Fibroblast of peridontal ligament (primary cell): ENCODE measurements at regions not wholly inside any gene's neighbourhood (a gene's known extent, or its start where the extent isn't known, plus 50 kb on each side); places are given as distances from the start of the nearest gene placed in this dataset.

Experiments
- DNase-seq: peaks from one replicate; pipeline ENCODE4 v3.0.0-alpha.2; 2010; ENCODE audit errors: extremely low read depth

DNA sequence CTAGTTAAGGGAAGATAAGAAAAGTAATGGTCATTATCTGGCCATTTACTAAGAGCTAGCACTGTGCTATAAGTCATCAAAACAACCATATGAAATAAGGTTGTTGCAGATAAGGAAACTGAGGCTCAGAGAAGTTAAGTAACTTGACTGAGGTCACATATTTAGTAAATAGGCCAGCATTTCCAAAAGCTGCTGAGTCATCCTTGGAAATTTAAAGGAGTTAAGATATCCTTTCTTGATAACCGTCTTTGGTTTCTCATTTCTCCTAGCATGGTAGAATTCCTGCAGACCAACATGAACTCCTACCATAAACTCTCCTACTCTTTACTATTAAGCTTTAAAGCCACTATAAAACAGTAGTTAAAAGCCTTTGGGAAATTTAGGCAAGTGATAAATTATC is 85.0 kb upstream of the PDZRN3 start:
- no peak for DNase-seq

DNA sequence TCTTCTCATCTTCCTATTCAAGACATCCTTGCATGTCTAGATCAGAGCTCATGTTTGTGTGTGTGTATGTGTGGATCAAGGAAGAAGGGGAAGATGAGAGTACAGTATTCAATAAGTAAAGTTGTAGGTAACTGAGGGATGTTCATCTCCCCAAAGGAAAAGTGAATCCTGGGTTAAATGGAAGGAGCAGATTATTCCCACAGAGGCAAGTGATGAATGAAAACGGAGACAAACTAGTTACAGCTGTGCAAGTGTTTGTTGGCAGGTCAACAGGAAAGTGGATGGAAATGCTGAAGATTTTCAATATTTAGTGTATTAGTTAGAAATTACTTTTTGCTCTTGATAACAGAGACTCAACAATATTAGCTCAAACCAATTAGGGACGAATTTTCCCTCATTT is 84.2 kb upstream of the PDZRN3 start:
- DNase-seq = peak; percentile 29

DNA sequence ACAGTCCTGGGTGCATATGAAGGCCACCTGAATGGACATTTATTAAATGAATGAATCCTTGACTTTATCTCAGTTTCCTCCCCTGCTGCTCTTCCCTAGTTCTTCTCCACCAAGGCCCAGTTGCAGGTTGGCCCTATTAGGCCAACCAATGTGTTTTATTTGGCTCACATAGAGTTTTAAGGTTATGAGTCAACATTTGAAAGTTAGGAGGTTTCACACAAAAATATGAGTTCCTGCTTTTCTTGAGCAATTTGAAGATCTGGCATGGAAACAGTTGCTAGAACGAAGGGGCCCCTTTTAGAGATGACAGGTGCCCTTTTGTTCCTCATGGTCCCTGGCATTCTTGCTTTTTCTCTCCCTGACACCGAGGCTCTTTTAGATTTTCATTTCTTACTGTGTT is 83.0 kb upstream of the PDZRN3 start:
- DNase-seq = peak; percentile 58

DNA sequence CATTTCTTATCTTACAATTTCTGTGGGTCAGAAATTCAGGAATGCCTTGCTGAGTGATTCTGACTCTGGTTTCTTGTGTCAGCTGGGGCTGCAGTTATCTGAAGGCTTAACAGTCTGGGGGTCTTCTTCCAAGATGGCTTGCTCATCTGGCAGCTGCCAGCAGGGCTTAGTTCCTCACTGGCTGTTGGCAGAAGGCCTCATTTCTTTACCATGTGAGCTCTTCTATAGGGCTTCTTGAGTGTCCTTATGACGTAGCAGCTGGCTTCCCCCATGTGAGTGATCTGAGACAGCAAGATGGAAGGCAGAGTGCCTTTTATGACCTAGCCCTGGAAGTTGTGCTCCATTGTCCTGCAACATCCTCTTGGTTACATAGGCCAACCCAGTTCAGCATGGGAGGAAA is 82.0 kb upstream of the PDZRN3 start:
- DNase-seq = no peak

DNA sequence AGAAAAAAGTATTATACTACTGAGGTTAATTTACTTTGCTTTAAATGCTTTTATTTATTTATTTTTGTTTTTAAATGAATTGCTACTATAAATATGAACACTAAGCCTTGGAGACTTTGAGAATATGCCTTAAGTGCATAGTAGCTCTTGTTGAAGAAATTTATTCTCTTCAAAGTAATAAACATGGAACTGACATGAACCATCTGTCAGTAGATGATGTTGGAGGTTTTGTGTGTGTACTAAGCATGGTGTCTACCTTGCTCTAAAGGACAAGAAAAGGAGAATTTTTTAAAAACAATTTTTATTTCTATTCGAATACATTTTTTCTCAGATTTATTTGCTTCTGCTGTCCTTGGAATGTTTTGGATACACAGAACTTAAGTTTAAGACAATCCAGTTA is 81.1 kb upstream of the PDZRN3 start:
- DNase-seq = no peak

DNA sequence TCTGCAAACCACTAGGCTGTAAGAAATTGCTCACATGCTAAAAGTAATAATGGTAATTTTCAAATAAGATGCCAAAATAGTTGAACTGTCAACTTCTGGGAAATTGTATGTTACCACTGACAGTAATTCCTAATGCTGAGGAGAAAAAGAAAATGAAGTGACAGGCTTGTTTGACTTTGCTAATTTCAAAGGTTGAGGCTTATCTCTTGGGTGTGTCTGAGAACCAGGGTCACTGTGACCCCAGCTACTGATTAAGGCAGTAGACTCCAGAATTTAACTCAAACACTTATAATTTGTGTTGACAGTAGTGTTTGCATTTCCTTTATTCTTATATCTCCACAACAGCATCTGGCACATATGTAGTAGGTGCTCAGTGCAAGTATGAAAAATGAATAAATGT is 74.6 kb upstream of the PDZRN3 start:
- no peak for DNase-seq

DNA sequence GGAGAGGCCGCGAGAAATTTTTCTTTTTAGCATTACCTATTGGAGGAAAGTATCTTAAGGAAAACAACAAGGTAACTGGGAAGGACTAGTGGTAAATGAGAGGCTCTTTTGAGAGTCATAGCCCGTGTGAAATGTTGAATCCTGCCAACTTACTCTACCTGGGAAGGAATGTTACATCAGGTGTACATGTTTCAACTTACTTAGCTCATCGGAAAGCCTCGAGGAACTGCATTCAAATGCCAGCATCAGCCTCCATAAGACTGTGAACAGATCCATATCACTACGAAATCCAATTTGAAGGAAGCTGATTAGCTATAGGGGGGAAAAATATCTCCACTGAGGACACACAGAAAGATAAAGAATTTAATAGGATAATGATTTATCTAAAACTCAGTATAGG is 72.3 kb upstream of the PDZRN3 start:
- DNase-seq = no peak

DNA sequence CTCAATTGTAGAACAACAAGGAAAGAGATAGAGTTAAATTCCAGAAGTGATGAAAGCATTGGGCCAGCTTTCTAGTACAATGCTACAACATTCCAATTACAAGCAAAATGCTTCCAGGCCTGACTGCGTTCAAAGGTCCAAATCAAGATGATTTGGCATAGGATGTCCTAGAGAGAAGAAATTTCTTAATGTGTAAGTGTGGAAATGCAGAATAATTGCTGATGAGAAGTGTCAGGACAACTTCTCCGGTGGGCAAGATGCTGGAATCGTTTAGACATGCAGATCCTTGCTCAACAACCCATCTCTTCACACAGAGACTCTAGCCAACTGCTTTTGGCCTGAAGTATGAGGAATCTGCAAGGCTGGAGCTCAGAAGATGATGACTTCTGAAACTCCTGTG is 71.1 kb upstream of the PDZRN3 start:
- no peak for DNase-seq

DNA sequence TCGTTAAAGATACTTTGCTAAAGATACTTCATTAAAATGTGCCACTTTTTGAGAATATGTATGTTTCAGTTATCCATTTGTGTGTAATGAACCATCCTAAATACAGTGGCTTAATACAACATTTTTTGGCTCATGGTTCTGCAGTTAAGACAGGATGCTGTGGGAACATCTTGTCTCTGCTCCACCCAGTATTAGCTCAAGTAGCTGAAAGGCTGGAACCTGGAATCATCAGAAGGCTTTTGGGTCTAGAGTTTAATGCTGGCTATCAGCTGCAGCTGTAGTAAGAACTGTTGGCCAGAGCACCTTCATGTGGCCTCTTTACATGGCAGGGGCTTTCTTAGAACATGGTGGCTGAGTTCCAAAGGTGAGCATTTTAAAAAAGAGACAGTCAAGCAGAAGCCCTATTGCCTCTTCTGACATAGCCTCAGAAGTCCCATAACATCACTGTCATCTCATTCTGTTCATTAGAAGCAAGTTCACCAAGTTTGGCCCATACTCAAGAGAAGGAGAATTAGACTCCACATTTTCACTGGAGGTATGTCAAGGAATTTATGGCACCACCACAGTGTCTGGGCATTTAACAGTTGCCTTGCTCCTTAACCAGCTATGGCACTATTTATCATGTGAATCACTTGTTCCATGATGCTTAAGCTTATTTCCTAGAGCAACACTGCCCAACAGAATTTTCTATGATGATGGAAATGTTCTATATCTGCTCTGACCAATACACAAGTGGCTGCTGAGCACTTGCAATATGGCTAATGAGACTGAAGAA is 70.4 kb upstream of the PDZRN3 start:
- no peak for DNase-seq

DNA sequence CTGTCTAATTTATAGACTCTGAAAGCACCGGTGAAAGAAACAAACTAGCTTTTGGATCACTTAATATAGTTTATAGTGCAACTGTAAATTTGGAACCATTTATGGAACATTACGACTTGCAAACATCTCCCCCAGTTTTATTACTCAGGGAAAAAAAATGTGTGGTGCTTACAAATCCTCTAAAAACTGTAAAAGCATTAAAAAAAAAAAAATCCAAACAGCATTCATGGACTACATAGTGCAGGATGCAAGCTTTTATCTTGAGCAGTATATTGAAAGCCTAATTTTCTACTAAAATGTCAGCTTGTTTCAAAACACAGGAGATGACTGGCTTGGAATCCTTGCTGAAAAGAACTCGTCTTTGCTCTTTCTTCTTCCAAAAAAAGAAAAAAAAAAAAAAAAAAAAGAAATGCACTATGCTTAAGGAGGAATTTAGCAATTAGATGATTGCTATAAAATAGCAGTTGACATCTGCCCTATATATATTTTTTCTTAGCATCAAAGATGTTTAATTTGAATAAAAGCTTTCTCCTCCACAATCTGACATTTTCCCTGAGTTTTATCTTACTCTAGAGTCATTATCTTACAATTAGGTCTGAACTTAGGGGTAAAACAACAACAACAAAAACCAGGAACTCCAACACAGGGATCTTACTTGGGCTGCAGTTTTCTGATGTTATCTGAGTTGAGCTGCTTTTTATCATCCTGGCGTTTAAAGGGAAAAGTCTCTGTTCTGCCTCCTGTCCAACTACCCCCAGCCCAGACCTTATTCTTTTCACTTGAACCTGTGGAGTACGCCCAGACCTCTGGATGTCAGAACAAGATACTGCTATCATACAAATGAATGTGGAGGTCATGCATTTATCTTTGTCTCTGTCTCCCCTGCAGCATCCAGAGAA is 62.6 kb upstream of the PDZRN3 start:
- peak; percentile 51 for DNase-seq

DNA sequence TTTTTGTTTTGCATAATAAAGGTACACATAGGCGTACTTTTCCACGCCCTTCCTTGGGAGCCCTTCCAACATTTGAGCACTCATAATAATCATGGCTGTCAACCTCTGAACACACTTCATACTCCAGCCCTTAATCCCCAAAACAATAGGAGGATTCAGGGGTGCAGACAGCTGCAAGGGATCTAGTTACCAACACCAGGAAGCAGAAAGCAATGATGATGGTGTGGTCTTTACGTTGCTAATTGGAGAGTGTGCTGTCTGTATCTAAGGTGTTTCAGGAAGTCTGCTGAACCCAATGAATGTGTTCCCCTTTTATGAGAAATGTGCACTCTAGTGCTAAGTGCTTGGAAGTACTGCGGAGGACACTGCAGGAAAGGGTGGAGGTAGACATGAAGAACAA is 60.3 kb upstream of the PDZRN3 start:
- no peak for DNase-seq

DNA sequence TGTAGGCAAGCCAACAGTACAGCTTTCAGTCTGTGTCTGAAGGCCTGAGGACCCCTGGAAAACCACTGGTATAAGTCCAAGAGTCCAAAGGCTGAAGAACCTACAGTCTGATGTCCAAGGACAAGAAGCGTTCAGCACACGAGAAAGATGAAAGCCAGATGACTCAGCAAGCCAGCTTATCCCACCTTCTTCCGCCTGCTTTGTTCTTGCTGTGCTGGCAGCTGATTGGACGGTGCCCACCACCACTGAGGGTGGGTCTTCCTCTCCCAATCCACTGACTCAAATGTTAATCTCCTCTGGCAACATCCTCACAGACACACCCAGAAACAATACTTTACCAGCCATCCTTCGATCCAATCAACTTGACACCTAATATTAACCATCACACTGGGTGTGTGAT is 59.0 kb upstream of the PDZRN3 start:
- DNase-seq = no peak

DNA sequence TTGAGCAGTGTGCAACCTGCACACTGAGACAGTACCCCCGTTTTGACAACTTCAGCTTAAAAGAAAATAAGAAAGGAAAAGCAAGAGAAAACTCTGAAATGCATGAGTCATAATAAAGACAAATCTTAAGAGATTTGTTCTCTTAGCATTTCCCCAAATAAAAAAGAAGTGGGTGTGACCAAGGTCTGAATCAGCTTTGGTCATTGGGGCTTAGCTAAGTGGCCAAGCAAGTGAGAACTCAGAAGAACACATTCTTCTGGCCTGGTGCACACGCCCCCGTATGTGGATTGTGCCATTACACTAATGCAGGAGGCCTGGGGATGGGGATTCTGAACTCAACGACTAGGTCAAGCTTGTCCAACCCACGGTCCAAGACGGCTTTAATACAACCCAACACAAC is 56.9 kb upstream of the PDZRN3 start:
- DNase-seq = peak; percentile 75

DNA sequence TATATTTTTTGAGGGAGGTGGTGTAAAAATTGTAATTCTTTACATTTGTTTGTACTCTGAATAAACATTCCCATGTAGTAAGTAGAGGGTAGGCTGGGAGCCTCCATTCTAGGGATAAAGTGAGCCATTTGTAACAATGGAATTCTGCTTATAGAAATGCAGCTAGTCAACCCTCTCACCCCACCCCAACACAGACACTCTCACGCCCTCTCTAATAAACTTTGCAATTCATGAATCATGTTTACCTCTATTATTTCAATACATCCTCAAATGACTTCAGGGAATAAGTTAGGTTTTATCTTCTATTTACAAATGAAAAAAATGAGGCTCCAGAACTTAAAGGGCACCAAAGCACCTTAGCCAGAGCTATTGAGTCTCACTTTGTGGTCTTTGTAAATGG is 56.5 kb upstream of the PDZRN3 start:
- DNase-seq = no peak

DNA sequence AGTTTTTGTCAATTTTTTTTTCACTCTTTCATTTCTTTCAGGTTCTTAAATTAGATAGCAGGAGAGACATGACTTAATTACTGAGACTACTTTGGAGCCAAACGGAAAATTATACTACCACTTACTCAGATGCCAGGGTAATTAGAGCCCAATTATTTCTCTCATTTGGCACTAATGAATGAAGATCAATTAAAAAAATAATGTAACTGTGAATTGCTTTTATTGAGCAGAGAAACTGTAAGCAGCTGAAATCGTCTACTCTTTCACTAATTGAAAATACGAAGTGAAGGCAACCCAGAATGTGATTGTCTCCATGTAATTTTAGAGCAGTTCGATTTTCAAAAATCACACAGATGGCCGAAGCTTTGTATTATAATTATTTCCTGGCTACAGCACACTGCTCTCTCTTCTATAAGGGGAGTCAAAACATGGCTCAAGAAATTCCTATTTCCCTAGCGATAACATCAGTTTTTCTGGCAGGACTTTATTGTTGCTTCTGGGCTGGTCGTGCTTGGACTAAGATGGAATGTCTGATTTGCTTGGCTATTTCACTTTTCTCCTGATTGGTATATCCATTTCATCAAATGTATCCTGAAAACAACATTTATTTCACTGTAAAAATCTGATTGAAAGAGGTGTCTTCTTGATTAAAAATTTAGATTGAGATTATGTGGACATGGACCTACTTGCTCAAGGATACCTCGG is 55.8 kb upstream of the PDZRN3 start:
- peak; percentile 41 for DNase-seq

DNA sequence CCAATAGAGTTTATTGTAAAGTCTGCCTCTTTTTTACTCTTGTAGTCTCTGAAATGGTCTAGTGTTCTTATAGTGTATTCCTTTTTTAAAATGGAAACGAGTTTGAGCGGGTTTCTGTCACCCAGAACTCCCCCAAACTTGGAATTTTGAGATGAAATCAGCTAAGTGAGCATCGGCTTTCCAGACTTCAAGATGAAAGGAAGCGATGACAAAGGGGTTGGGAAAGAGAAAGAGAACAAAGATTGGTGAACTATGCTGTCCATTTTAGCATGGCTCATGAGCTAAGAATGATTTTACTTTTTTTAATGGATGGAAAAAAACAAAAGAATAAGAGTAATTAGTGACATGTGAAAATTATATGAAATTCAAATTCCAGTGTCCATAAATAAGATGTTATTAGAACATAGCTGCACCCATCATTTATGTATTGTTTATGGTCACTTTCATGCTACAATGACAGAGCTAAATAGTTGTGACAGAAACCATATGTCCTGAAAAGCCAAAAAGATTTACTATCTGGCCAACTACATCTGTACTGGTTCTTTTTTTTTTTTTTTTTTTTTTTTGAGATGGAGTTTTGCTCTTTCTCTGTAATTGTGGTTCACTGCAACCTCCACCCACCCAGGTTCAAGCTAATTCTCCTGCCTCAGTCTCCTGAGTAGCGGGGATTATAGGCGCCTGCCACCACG is 52.7 kb upstream of the PDZRN3 start:
- DNase-seq = no peak
